Hindlimb muscle (tissue), 1 donor: ENCODE measurements at regions not wholly inside any gene's neighbourhood (a gene's known extent, or its start where the extent isn't known, plus 50 kb on each side); places are given as distances from the start of the nearest gene placed in this dataset.
"Not testable (repeated sequence)": the region's sequence is repeated elsewhere in the genome, so short reads cannot be mapped to it uniquely, and the experiment has no call there.

ENCODE experiments used
- DNase-seq: peaks from one replicate; pipeline ENCODE4 v3.0.0-alpha.2; 2013

GRCh38 chr5:84477485-84477884 is 92.8 kb upstream of the EDIL3 start:
- DNase-seq, result no peak

GRCh38 chr5:84474126-84474525 is 89.4 kb upstream of the EDIL3 start:
- DNase-seq, result no peak

- DNase-seq, result no peak
These were observed 68.7 kb upstream of the EDIL3 start for GRCh38 chr5:84453405-84453804.

- no peak for DNase-seq
These were observed 66.1 kb upstream of the EDIL3 start for GRCh38 chr5:84450617-84451414.

- no peak for DNase-seq
These were observed 60.5 kb upstream of the EDIL3 start for GRCh38 chr5:84445049-84445685.

GRCh38 chr5:84438456-84438855 is 53.8 kb upstream of the EDIL3 start:
- DNase-seq, result no peak

- DNase-seq, result no peak
These were observed 53.1 kb upstream of the EDIL3 start for GRCh38 chr5:84437673-84438315.

GRCh38 chr5:84436866-84437265 is 52.2 kb upstream of the EDIL3 start:
- no peak for DNase-seq

GRCh38 chr5:84435861-84436346 is 51.2 kb upstream of the EDIL3 start:
- not testable (repeated sequence) for DNase-seq
